ENCODE measurements at regions not wholly inside any gene's neighbourhood (a gene's known extent, or its start where the extent isn't known, plus 50 kb on each side); places are given as distances from the start of the nearest gene placed in this dataset.
"Not testable (repeated sequence)": the region's sequence is repeated elsewhere in the genome, so short reads cannot be mapped to it uniquely, and the experiment has no call there.

GRCh38 chr14:19234059-19234458 lies 200.1 kb downstream of the POTEG start:
- H3K27ac ChIP-seq; intact Hi-C loops (cut with DNase I; ENCODE audit: low total_unique reads); H3K36me3 ChIP-seq: not testable (repeated sequence)

GRCh38 chr14:19237656-19238055 lies 196.5 kb downstream of the POTEG start:
- H3K36me3 ChIP-seq; intact Hi-C loops (cut with DNase I; ENCODE audit: low total_unique reads); H3K4me1 ChIP-seq; H3K9me3 ChIP-seq; DNase-seq; H3K27me3 ChIP-seq; H3K4me3 ChIP-seq; H3K27ac ChIP-seq: not testable (repeated sequence)
- WGBS, 5 donors, result 67 to 91% (median 76%) methylated on average over 2 of the region's 2 CpGs; no CpG with 5 or more reads in 2 of the 5 donors

More at GRCh38 chr14:19234059-19234458, 200.1 kb downstream of the POTEG start:
- DNase-seq, H3K27me3 ChIP-seq, H3K4me1 ChIP-seq, H3K4me3 ChIP-seq, H3K9me3 ChIP-seq: not testable (repeated sequence)

- H3K9me3 ChIP-seq; DNase-seq; H3K27ac ChIP-seq; H3K4me3 ChIP-seq; intact Hi-C loops (cut with DNase I; ENCODE audit: low total_unique reads); H3K27me3 ChIP-seq; H3K4me1 ChIP-seq; H3K36me3 ChIP-seq: not testable (repeated sequence)
- 68 to 87% (median 73%) methylated on average over 3 of the region's 3 CpGs; no CpG with 5 or more reads in 2 of the 5 donors for WGBS, 5 donors
Measured at GRCh38 chr14:19238584-19238983, 195.6 kb downstream of the POTEG start.

GRCh38 chr14:19239981-19240380 lies 194.2 kb downstream of the POTEG start:
- H3K27me3 ChIP-seq, result not testable (repeated sequence)

GRCh38 chr14:19240387-19240786 lies 193.8 kb downstream of the POTEG start:
- DNase-seq; H3K36me3 ChIP-seq; H3K4me1 ChIP-seq; H3K27ac ChIP-seq; H3K9me3 ChIP-seq; H3K27me3 ChIP-seq; H3K4me3 ChIP-seq; intact Hi-C loops (cut with DNase I; ENCODE audit: low total_unique reads): not testable (repeated sequence)
- 66 to 84% (median 69%) methylated on average over 9 to 16 of the region's 21 CpGs for WGBS, 5 donors

More at GRCh38 chr14:19239981-19240380, 194.2 kb downstream of the POTEG start:
- H3K27ac ChIP-seq; DNase-seq; H3K4me3 ChIP-seq; H3K36me3 ChIP-seq; intact Hi-C loops (cut with DNase I; ENCODE audit: low total_unique reads); H3K4me1 ChIP-seq; H3K9me3 ChIP-seq: not testable (repeated sequence)
- WGBS, 5 donors, result 76 to 87% (median 82%) methylated on average over 8 to 11 of the region's 15 CpGs; no CpG with 5 or more reads in 2 of the 5 donors

GRCh38 chr14:19241451-19241850 lies 192.7 kb downstream of the POTEG start:
- H3K4me3 ChIP-seq; H3K27ac ChIP-seq; H3K4me1 ChIP-seq; DNase-seq; intact Hi-C loops (cut with DNase I; ENCODE audit: low total_unique reads); H3K36me3 ChIP-seq; H3K9me3 ChIP-seq; H3K27me3 ChIP-seq: not testable (repeated sequence)
- WGBS, 5 donors, result 77 to 86% (median 81%) methylated on average over 6 to 13 of the region's 15 CpGs

- H3K27me3 ChIP-seq; H3K4me3 ChIP-seq; H3K36me3 ChIP-seq; H3K27ac ChIP-seq; DNase-seq; H3K4me1 ChIP-seq; intact Hi-C loops (cut with DNase I; ENCODE audit: low total_unique reads); H3K9me3 ChIP-seq: not testable (repeated sequence)
- WGBS, 5 donors, result 64 to 72% methylated on average over 4 of the region's 15 CpGs; no CpG with 5 or more reads in 3 of the 5 donors
Measured at GRCh38 chr14:19242529-19242928, 191.6 kb downstream of the POTEG start.

- H3K4me3 ChIP-seq; H3K36me3 ChIP-seq; H3K27ac ChIP-seq; H3K27me3 ChIP-seq; H3K9me3 ChIP-seq; intact Hi-C loops (cut with DNase I; ENCODE audit: low total_unique reads); H3K4me1 ChIP-seq; DNase-seq: not testable (repeated sequence)
- WGBS, 5 donors, result 69 to 84% (median 76%) methylated on average over 12 to 20 of the region's 40 CpGs; no CpG with 5 or more reads in 1 of the 5 donors
Measured at GRCh38 chr14:19266908-19267307, 167.2 kb downstream of the POTEG start.

- peak in 1 of 2 donors; percentile 25 for DNase-seq
- H3K4me1 ChIP-seq; intact Hi-C loops (cut with DNase I; ENCODE audit: low total_unique reads); H3K27ac ChIP-seq; H3K4me3 ChIP-seq; H3K27me3 ChIP-seq; H3K9me3 ChIP-seq; H3K36me3 ChIP-seq: not testable (repeated sequence)
- WGBS, 5 donors, result 69 to 94% (median 91%) methylated on average over 4 to 9 of the region's 16 CpGs
Measured at GRCh38 chr14:19267636-19268035, 166.5 kb downstream of the POTEG start.

GRCh38 chr14:19268047-19268627 lies 166.0 kb downstream of the POTEG start:
- H3K9me3 ChIP-seq; H3K27me3 ChIP-seq; H3K27ac ChIP-seq; H3K36me3 ChIP-seq; H3K4me3 ChIP-seq; H3K4me1 ChIP-seq; intact Hi-C loops (cut with DNase I; ENCODE audit: low total_unique reads); DNase-seq: not testable (repeated sequence)
- 70 to 100% methylated on average over 1 to 3 of the region's 21 CpGs; no CpG with 5 or more reads in 3 of the 5 donors for WGBS, 5 donors

GRCh38 chr14:19272235-19272634 lies 161.9 kb downstream of the POTEG start:
- WGBS, 5 donors, result no CpG with 5 or more reads among the region's 1 CpG
- H3K27ac ChIP-seq, H3K27me3 ChIP-seq: not testable (repeated sequence)

GRCh38 chr14:19289669-19290068 lies 144.5 kb downstream of the POTEG start:
- H3K9me3 ChIP-seq; H3K4me3 ChIP-seq; H3K27ac ChIP-seq; H3K36me3 ChIP-seq; H3K27me3 ChIP-seq; DNase-seq; intact Hi-C loops (cut with DNase I; ENCODE audit: low total_unique reads); H3K4me1 ChIP-seq: not testable (repeated sequence)
- WGBS, 5 donors, result 84 to 87% (median 85%) methylated on average over 3 of the region's 3 CpGs

More at GRCh38 chr14:19272235-19272634, 161.9 kb downstream of the POTEG start:
- H3K4me1 ChIP-seq; DNase-seq; H3K36me3 ChIP-seq; intact Hi-C loops (cut with DNase I; ENCODE audit: low total_unique reads); H3K4me3 ChIP-seq; H3K9me3 ChIP-seq: not testable (repeated sequence)
